ENCODE measurements at regions not wholly inside any gene's neighbourhood (a gene's known extent, or its start where the extent isn't known, plus 50 kb on each side); places are given as distances from the start of the nearest gene placed in this dataset.

- TF ChIP-seq ZNF462 (CRISPR knock-in tag; IDR thresholded peaks at IDR 0.05) (no peak), EZH2phosphoT487 (IDR thresholded peaks at IDR 0.05; ENCODE audit: unreplicated experiment) (no peak), ZNF114 (CRISPR knock-in tag; IDR thresholded peaks at IDR 0.05) (no peak), CTCF (conservative IDR thresholded peaks at IDR 0.05; ENCODE audit: low read depth in 2 of 2) (no peak), NANOG (IDR thresholded peaks at IDR 0.05; ENCODE audit: borderline replicate concordance) (no peak), EZH2 (IDR thresholded peaks at IDR 0.05; ENCODE audit: low read depth, unreplicated experiment) (no peak)
Measured at GRCh38 chr6:113713665-113714064, 143.5 kb upstream of the MARCKS start (continued).

- H3K36me3 Mint-ChIP-seq (ENCODE audit: low read depth): no peaks in the 10 kb centered on the region
- no peak overlapping the region for H2AFZ ChIP-seq
- H3K27me3 ChIP-seq (ENCODE audit: insufficient read depth): no peaks in the 10 kb centered on the region
- H3K27ac ChIP-seq (ENCODE audit: low read depth): no peak overlapping the region
- peaks cover 5% of the 10 kb centered on the region for H3K27me3 Mint-ChIP-seq (ENCODE audit: insufficient read depth, low read depth, poor library complexity)
- H3K9me3 Mint-ChIP-seq: no peaks in the 10 kb centered on the region
- H4K20me1 ChIP-seq (replicated peaks; ENCODE audit: insufficient read depth): no peaks in the 10 kb centered on the region
- H3K36me3 ChIP-seq (ENCODE audit: insufficient read depth): no peaks in the 10 kb centered on the region
- H3K4me1 Mint-ChIP-seq: no peaks in the 10 kb centered on the region
- H3K9me2 ChIP-seq (ENCODE audit: insufficient read depth): no peaks in the 10 kb centered on the region
- H3K27ac Mint-ChIP-seq: no peak overlapping the region
- ATAC-seq (no peak), DNase-seq (ENCODE audit: low spot score) (no peak)
- H3F3A ChIP-seq (replicated peaks; ENCODE audit: low read depth): no peaks in the 10 kb centered on the region
- H3K4me3 ChIP-seq: no peak overlapping the region
- H3K4me1 ChIP-seq (ENCODE audit: insufficient read depth): no peaks in the 10 kb centered on the region
- no peaks in the 10 kb centered on the region for H3K79me2 ChIP-seq (replicated peaks; ENCODE audit: insufficient read depth)
- no peak overlapping the region for H3K4me2 ChIP-seq
- H3K4me3 Mint-ChIP-seq: no peak overlapping the region
- TF ChIP-seq EZH2phosphoT487 (IDR thresholded peaks at IDR 0.05; ENCODE audit: unreplicated experiment) (no peak), ZNF331 (CRISPR knock-in tag; IDR thresholded peaks at IDR 0.05; ENCODE audit: low read depth) (no peak), CREB1 (CRISPR knock-in tag; IDR thresholded peaks at IDR 0.05; ENCODE audit: low read depth) (no peak), ETS1 (IDR thresholded peaks at IDR 0.05) (no peak), JUNB (IDR thresholded peaks at IDR 0.05; ENCODE audit: unreplicated experiment) (no peak), NANOG (IDR thresholded peaks at IDR 0.05; ENCODE audit: borderline replicate concordance) (no peak), CTCF (conservative IDR thresholded peaks at IDR 0.05; ENCODE audit: low read depth in 2 of 2) (no peak), EZH2 (IDR thresholded peaks at IDR 0.05; ENCODE audit: low read depth, unreplicated experiment) (no peak), STAT1 (IDR thresholded peaks at IDR 0.05; ENCODE audit: unreplicated experiment) (no peak), POLR2AphosphoS5 (IDR thresholded peaks at IDR 0.05; ENCODE audit: low read depth) (no peak), ZNF114 (CRISPR knock-in tag; IDR thresholded peaks at IDR 0.05) (no peak)
Measured at GRCh38 chr6:113718588-113718987, 138.6 kb upstream of the MARCKS start.
